Activated naive CD8-positive, alpha-beta T cell treated with anti-CD3 and anti-CD28 coated beads, Interleukin-2, amount 50 U/mL, for 24 hours (primary cell): ENCODE measurements at regions not wholly inside any gene's neighbourhood (a gene's known extent, or its start where the extent isn't known, plus 50 kb on each side); places are given as distances from the start of the nearest gene placed in this dataset.
"Not testable (repeated sequence)": the region's sequence is repeated elsewhere in the genome, so short reads cannot be mapped to it uniquely, and the experiment has no call there.

Experiments used
- ATAC-seq: fragments of 150-1000 bp; cut with Tn5 transposase; one replicate; pipeline ENCODE4 v1.10.0; 2021
- DNase-seq: peaks from one replicate; pipeline ENCODE4 v3.0.0; 2021
- H3K27ac Mint-ChIP-seq: one replicate; pipeline ENCODE4 v1.8.0; 2021; ENCODE audit warnings: mild to moderate bottlenecking, mixed read lengths
- H3K27me3 Mint-ChIP-seq: one replicate; pipeline ENCODE4 v1.8.0; 2021; ENCODE audit warnings: mixed read lengths
- H3K36me3 Mint-ChIP-seq: one replicate; pipeline ENCODE4 v1.8.0; 2021; ENCODE audit warnings: low read depth, mixed read lengths
- H3K4me1 Mint-ChIP-seq: one replicate; pipeline ENCODE4 v1.8.0; 2021; ENCODE audit warnings: mixed read lengths
- H3K4me3 Mint-ChIP-seq: one replicate; pipeline ENCODE4 v1.8.0; 2021; ENCODE audit warnings: mild to moderate bottlenecking, moderate library complexity, mixed read lengths
- H3K9me3 Mint-ChIP-seq: one replicate; pipeline ENCODE4 v1.8.0; 2021; ENCODE audit warnings: mixed read lengths

- Mint-ChIP-seq H3K9me3 (no peaks in the 10 kb centered on the region), H3K4me3 (peak overlapping the region; percentile 49), H3K4me1 (peaks cover 7% of the 10 kb centered on the region), H3K27ac (peak overlapping the region; percentile 10), H3K27me3 (no peaks in the 10 kb centered on the region), H3K36me3 (no peaks in the 10 kb centered on the region)
- ATAC-seq (peak; percentile 100), DNase-seq (peak; percentile 76)
Measured at GRCh38 chr15:84142888-84143337, 92.7 kb upstream of the GOLGA6L4 start.

GRCh38 chr15:84143753-84144314, 91.7 kb upstream of the GOLGA6L4 start:
- H3K27ac Mint-ChIP-seq: no peak overlapping the region
- ATAC-seq (no peak), DNase-seq (no peak)
- no peak overlapping the region for H3K4me3 Mint-ChIP-seq
- H3K9me3 Mint-ChIP-seq: no peaks in the 10 kb centered on the region
- peaks cover 7% of the 10 kb centered on the region for H3K4me1 Mint-ChIP-seq
- H3K27me3 Mint-ChIP-seq: no peaks in the 10 kb centered on the region
- no peaks in the 10 kb centered on the region for H3K36me3 Mint-ChIP-seq

- not testable (repeated sequence) for DNase-seq
Measured at GRCh38 chr15:84144946-84145345, 90.6 kb upstream of the GOLGA6L4 start.

GRCh38 chr15:84146299-84146698, 89.3 kb upstream of the GOLGA6L4 start:
- H3K27ac Mint-ChIP-seq, ATAC-seq, H3K36me3 Mint-ChIP-seq, DNase-seq, H3K4me1 Mint-ChIP-seq, H3K27me3 Mint-ChIP-seq, H3K9me3 Mint-ChIP-seq, H3K4me3 Mint-ChIP-seq: not testable (repeated sequence)

More at GRCh38 chr15:84144946-84145345, 90.6 kb upstream of the GOLGA6L4 start:
- H3K4me1 Mint-ChIP-seq, H3K27me3 Mint-ChIP-seq, ATAC-seq, H3K36me3 Mint-ChIP-seq, H3K27ac Mint-ChIP-seq, H3K9me3 Mint-ChIP-seq, H3K4me3 Mint-ChIP-seq: not testable (repeated sequence)

GRCh38 chr15:84147307-84147706, 88.3 kb upstream of the GOLGA6L4 start:
- not testable (repeated sequence) for H3K9me3 Mint-ChIP-seq

GRCh38 chr15:84151205-84151931, 84.2 kb upstream of the GOLGA6L4 start:
- H3K27ac Mint-ChIP-seq: no peak overlapping the region
- no peaks in the 10 kb centered on the region for H3K27me3 Mint-ChIP-seq
- no peak overlapping the region for H3K4me3 Mint-ChIP-seq
- no peak for DNase-seq
- ATAC-seq: no peak
- H3K36me3 Mint-ChIP-seq: no peaks in the 10 kb centered on the region
- H3K9me3 Mint-ChIP-seq: no peaks in the 10 kb centered on the region
- H3K4me1 Mint-ChIP-seq: no peaks in the 10 kb centered on the region

More at GRCh38 chr15:84147307-84147706, 88.3 kb upstream of the GOLGA6L4 start:
- DNase-seq, H3K27me3 Mint-ChIP-seq, ATAC-seq, H3K36me3 Mint-ChIP-seq, H3K27ac Mint-ChIP-seq, H3K4me1 Mint-ChIP-seq, H3K4me3 Mint-ChIP-seq: not testable (repeated sequence)

- not testable (repeated sequence) for H3K4me1 Mint-ChIP-seq, H3K4me3 Mint-ChIP-seq, H3K36me3 Mint-ChIP-seq, H3K27me3 Mint-ChIP-seq, H3K27ac Mint-ChIP-seq, ATAC-seq, H3K9me3 Mint-ChIP-seq, DNase-seq
Measured at GRCh38 chr15:84152381-84152979, 83.1 kb upstream of the GOLGA6L4 start.

GRCh38 chr15:84153655-84154140, 81.9 kb upstream of the GOLGA6L4 start:
- H3K27ac Mint-ChIP-seq, H3K36me3 Mint-ChIP-seq, H3K4me3 Mint-ChIP-seq, DNase-seq, H3K4me1 Mint-ChIP-seq, H3K27me3 Mint-ChIP-seq, H3K9me3 Mint-ChIP-seq, ATAC-seq: not testable (repeated sequence)

- not testable (repeated sequence) for ATAC-seq, H3K4me3 Mint-ChIP-seq, H3K36me3 Mint-ChIP-seq, H3K27me3 Mint-ChIP-seq, DNase-seq, H3K9me3 Mint-ChIP-seq, H3K4me1 Mint-ChIP-seq, H3K27ac Mint-ChIP-seq
Measured at GRCh38 chr15:84154314-84154713, 81.3 kb upstream of the GOLGA6L4 start.

GRCh38 chr15:84154787-84155186, 80.8 kb upstream of the GOLGA6L4 start:
- not testable (repeated sequence) for H3K9me3 Mint-ChIP-seq, H3K27me3 Mint-ChIP-seq, ATAC-seq, H3K4me3 Mint-ChIP-seq, H3K4me1 Mint-ChIP-seq, H3K27ac Mint-ChIP-seq, H3K36me3 Mint-ChIP-seq, DNase-seq

- not testable (repeated sequence) for ATAC-seq, H3K27me3 Mint-ChIP-seq, H3K36me3 Mint-ChIP-seq, H3K4me3 Mint-ChIP-seq, H3K27ac Mint-ChIP-seq, H3K4me1 Mint-ChIP-seq, DNase-seq, H3K9me3 Mint-ChIP-seq
Measured at GRCh38 chr15:84155792-84156587, 79.6 kb upstream of the GOLGA6L4 start.

GRCh38 chr15:84156588-84156840, 79.1 kb upstream of the GOLGA6L4 start:
- H3K27ac Mint-ChIP-seq, H3K4me3 Mint-ChIP-seq, DNase-seq, H3K4me1 Mint-ChIP-seq, ATAC-seq, H3K27me3 Mint-ChIP-seq, H3K36me3 Mint-ChIP-seq, H3K9me3 Mint-ChIP-seq: not testable (repeated sequence)

- not testable (repeated sequence) for H3K9me3 Mint-ChIP-seq, DNase-seq, H3K4me1 Mint-ChIP-seq, ATAC-seq, H3K27me3 Mint-ChIP-seq, H3K36me3 Mint-ChIP-seq, H3K4me3 Mint-ChIP-seq, H3K27ac Mint-ChIP-seq
Measured at GRCh38 chr15:84157056-84157632, 78.4 kb upstream of the GOLGA6L4 start.

GRCh38 chr15:84157857-84158256, 77.7 kb upstream of the GOLGA6L4 start:
- not testable (repeated sequence) for H3K9me3 Mint-ChIP-seq, H3K27me3 Mint-ChIP-seq, ATAC-seq, DNase-seq, H3K4me1 Mint-ChIP-seq, H3K27ac Mint-ChIP-seq, H3K36me3 Mint-ChIP-seq, H3K4me3 Mint-ChIP-seq
